ENCODE measurements at regions not wholly inside any gene's neighbourhood (a gene's known extent, or its start where the extent isn't known, plus 50 kb on each side); places are given as distances from the start of the nearest gene placed in this dataset.

GRCh38 chr15:85312486-85312885 is 67.9 kb upstream of the AKAP13 start:
- peak; percentile 19 for DNase-seq

GRCh38 chr15:85312929-85313331 is 67.5 kb upstream of the AKAP13 start:
- DNase-seq = no peak

GRCh38 chr15:85313339-85313738 is 67.1 kb upstream of the AKAP13 start:
- DNase-seq = no peak

GRCh38 chr15:85314146-85314545 is 66.3 kb upstream of the AKAP13 start:
- no peak for DNase-seq

GRCh38 chr15:85314633-85315032 is 65.8 kb upstream of the AKAP13 start:
- no peak for DNase-seq

GRCh38 chr15:85316244-85316934 is 64.0 kb upstream of the AKAP13 start:
- peak; percentile 27 for DNase-seq

GRCh38 chr15:85318048-85318731 is 62.2 kb upstream of the AKAP13 start:
- DNase-seq = peak; percentile 73

- no peak for DNase-seq
Measured at GRCh38 chr15:85318732-85319076, 61.7 kb upstream of the AKAP13 start.

- no peak for DNase-seq
Measured at GRCh38 chr15:85324202-85324601, 56.2 kb upstream of the AKAP13 start.

- DNase-seq = no peak
Measured at GRCh38 chr15:85325834-85326233, 54.6 kb upstream of the AKAP13 start.

GRCh38 chr15:85326291-85326690 is 54.1 kb upstream of the AKAP13 start:
- no peak for DNase-seq

GRCh38 chr15:85327820-85328219 is 52.6 kb upstream of the AKAP13 start:
- no peak for DNase-seq

GRCh38 chr15:85329561-85330422 is 50.6 kb upstream of the AKAP13 start:
- DNase-seq = no peak
